GM21825 (cell line): ENCODE measurements at regions not wholly inside any gene's neighbourhood (a gene's known extent, or its start where the extent isn't known, plus 50 kb on each side); places are given as distances from the start of the nearest gene placed in this dataset.
"Not testable (repeated sequence)": the region's sequence is repeated elsewhere in the genome, so short reads cannot be mapped to it uniquely, and the experiment has no call there.

Experiments
- ATAC-seq: cut with Tn5 transposase; IDR thresholded peaks from one replicate; pipeline ENCODE4 v1.9.1; 2021; ENCODE audit warnings: mild to moderate bottlenecking, moderate library complexity; ENCODE audit not compliant: unreplicated experiment

- no peak for ATAC-seq
Measured at GRCh38 chr9:25813478-25813877, 135.2 kb upstream of the TUSC1 start.

GRCh38 chr9:25808554-25808953 lies 130.3 kb upstream of the TUSC1 start:
- no peak for ATAC-seq

- ATAC-seq = no peak
Measured at GRCh38 chr9:25804856-25805255, 126.6 kb upstream of the TUSC1 start.

GRCh38 chr9:25801989-25802388 lies 123.7 kb upstream of the TUSC1 start:
- ATAC-seq = not testable (repeated sequence)

GRCh38 chr9:25773805-25774204 lies 95.6 kb upstream of the TUSC1 start:
- no peak for ATAC-seq

- no peak for ATAC-seq
Measured at GRCh38 chr9:25755951-25756350, 77.7 kb upstream of the TUSC1 start.

GRCh38 chr9:25752398-25752797 lies 74.2 kb upstream of the TUSC1 start:
- no peak for ATAC-seq

GRCh38 chr9:25742256-25742655 lies 64.0 kb upstream of the TUSC1 start:
- no peak for ATAC-seq

GRCh38 chr9:25733336-25733982 lies 55.2 kb upstream of the TUSC1 start:
- no peak for ATAC-seq

- not testable (repeated sequence) for ATAC-seq
Measured at GRCh38 chr9:25731895-25732794, 53.9 kb upstream of the TUSC1 start.
